GM21367 (cell line): ENCODE measurements at regions not wholly inside any gene's neighbourhood (a gene's known extent, or its start where the extent isn't known, plus 50 kb on each side); places are given as distances from the start of the nearest gene placed in this dataset.

Source experiments
- ATAC-seq: cut with Tn5 transposase; IDR thresholded peaks from one replicate; pipeline ENCODE4 v1.9.1; 2021; ENCODE audit not compliant: unreplicated experiment

DNA sequence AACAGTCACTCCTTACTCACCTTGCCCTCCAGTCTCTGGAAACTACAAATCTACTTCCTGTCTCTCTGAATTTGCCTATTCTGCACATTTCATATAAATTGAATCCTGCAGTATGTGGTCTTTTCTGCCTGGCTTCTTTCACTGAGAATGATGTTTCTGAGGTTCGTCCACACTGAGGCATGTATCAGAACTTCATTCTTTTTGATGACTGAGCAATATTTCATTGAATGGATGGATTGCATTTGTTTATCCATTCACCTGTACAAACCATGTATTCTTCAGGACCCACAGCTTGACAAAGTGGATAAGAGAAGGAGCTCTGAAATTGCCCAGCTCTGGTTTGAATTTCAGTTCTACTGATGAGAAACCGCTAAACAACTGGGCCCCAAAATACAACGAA lies 118.9 kb upstream of the ARRDC4 start:
- ATAC-seq: no peak

DNA sequence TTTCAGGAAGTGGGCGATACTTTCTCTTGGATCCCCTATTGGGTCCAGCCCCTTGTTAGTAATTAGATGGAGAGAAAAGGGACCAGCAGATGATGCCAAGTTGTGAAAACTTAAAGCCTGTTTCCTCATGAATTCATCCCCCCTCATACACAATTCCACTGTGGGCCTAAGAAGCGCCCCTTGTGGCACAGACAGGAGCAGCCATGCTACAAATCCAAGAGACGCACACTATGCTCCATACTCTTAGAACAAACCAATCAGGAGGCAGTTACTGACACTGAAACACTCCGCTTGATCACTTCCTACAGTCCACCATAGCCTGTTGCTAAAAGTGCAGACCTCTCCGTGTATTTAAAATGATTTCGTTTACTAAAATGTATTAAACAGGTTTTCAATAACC lies 111.3 kb upstream of the ARRDC4 start:
- no peak for ATAC-seq

DNA sequence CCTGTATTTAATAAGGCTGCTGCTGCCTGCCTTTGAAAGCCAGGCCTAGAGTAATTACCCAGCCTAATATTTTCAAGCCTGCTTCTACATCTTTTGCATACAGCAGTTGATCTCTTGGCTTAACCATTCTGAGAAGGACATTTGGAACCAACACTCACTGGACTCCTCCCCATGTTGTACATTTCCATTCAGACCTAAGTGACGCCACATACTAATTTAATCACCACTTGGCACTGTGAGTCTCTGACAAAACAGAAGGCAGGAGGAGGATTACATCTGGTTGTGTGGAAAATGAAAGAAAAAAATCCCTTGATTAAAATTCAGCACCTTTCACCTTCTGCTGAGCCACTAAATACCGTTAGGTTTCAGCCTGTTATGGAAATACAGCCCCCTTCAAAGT lies 102.2 kb upstream of the ARRDC4 start:
- ATAC-seq: no peak

DNA sequence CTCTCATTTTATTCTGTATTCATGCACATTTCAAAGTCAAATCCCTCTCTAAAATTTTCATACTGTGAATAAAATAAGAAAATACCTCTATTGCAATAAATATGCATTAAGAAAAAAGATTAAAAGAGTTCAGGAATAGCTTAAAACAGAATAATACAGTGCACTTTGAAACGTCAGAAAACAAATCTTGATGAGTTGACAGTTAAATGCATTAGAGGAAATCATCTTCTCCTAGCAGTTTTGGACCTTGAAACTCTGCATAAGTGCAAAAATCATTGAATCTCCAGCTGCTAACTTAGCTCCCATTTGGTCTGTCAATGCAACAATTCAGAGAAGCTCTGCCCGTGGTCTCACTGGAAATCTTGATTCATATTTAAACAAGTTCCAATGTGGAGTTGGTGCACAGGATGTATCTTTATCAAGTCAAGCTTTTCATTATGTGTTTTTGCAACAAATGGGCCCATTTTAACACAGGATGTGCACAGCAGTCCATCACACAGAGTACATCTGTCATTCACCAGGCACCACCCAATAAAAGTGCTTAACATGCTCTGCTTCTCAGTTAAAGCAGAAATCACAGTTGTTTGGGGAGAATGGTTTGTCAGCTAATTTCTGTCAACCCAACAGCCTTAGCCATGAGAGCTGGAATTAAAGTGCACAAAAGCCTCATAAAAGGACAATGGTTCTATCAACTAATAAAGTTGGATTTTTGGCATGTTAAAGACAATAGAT lies 98.8 kb upstream of the ARRDC4 start:
- no peak for ATAC-seq

DNA sequence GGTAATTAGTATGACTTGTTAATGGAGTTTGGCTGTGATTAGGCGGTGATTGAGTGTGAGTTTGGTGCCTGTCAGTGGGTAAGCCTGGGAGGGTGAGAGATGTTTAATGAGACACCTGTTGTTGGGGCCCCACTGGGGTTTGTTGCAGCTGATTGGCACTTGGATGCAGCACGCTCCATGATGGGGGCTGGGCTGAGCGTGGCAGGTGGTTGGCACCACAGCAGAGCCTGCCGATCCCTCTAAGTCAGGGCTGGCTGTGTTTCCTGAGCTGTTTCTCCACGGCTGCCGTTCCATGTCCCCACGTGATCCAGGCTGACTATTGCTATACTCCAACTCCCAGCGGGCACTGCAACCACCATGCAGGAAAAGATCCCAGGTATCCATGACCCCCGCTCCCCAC lies 93.5 kb upstream of the ARRDC4 start:
- ATAC-seq: no peak

DNA sequence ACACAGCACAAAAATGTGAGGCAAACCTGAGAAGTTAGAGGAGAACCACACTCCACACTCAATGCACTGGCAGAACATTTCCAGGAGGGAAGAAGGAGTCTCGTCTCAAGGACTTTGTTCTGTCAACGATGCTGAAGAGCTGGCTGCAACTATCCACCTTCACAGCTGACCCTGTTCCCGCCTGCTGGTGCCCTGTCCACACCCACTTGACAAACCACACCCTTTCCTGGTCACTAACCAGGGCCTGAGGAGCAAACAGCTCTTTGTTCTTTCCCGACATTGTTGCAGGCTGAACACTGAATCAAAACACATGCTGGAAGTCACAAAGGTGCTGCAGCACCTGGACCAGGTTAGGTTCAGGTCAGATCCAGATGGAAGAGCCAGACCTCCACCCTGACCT lies 92.6 kb upstream of the ARRDC4 start:
- ATAC-seq: no peak

DNA sequence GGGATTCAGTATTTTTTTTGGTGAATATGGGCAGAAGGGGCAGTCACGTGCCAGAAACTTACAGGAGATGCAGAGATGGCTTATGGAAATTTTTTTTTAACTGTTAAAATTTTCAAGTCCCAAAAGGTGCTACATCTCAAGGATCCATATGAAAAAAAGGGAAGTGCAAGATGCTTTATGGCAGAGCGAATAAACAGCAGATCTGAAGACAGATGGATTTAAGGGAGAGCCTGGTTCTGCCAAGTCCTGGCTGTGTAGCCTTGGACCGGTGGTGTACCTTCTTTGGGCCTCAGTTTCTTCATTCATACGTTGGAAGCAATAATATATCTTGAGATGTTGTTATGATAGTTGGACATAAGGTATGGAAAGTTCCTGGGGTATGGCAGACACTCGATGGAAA lies 91.5 kb upstream of the ARRDC4 start:
- ATAC-seq: no peak

DNA sequence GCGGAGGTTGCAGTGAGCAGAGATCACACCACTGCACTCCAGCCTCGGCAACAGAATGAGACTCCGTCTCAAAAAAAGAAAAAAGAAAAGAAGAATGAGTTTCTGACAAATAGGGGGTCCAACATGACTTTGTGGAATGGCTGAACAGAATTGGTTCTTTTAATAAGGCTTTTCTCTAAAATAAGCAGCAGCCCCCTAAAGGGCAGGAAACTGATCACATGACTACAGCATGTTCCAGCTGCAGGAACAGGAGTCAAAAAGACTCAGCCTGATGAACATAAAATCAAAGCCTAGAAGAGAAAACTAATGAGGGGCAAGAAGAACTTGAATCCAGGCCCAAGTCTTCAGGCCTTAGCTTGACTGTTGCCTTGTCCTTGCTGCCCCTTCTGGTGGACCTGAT lies 89.7 kb upstream of the ARRDC4 start:
- ATAC-seq: no peak

DNA sequence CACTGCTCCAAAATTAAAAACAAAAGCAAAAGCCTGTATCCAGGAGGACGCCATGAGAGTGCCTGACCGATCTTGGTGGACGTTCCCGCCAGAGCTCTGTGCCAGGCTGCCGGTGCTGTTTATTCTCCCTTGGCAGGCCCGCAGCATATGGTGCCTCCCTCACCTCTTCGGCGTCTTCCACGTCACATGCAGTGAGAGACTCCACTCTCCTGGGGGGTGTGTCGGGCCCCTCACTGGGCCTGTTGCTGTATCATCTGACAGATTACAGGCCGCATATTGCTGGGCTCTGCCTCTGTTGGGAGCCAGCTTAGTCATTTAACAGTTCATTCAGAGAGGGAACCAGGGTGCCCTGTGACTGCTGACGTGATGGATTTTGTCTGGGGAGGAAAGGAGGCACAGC lies 86.4 kb upstream of the ARRDC4 start:
- ATAC-seq: no peak

DNA sequence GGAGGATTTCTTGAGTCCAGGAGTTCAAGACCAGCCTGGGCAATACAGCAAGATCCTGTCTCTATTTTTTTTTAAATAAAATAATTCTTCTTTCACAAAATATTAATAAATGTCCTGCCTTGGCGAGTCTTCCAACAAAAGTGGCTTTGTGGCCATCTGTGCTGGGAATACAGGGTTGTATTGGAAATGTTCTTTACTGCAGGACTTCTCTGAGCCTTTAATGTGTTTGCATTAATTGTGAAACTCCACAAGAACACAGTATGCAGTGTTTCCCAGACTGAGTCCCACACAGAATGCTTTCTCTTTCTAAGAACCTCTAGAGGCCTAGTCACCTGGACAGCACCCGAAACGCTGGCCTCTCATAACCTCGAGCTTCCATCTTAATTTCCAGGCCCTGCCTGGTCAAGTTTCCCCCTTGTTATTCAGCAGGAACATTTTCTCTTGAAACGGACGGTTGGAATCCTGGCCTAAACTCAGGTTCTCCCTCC lies 85.4 kb upstream of the ARRDC4 start:
- ATAC-seq: no peak

DNA sequence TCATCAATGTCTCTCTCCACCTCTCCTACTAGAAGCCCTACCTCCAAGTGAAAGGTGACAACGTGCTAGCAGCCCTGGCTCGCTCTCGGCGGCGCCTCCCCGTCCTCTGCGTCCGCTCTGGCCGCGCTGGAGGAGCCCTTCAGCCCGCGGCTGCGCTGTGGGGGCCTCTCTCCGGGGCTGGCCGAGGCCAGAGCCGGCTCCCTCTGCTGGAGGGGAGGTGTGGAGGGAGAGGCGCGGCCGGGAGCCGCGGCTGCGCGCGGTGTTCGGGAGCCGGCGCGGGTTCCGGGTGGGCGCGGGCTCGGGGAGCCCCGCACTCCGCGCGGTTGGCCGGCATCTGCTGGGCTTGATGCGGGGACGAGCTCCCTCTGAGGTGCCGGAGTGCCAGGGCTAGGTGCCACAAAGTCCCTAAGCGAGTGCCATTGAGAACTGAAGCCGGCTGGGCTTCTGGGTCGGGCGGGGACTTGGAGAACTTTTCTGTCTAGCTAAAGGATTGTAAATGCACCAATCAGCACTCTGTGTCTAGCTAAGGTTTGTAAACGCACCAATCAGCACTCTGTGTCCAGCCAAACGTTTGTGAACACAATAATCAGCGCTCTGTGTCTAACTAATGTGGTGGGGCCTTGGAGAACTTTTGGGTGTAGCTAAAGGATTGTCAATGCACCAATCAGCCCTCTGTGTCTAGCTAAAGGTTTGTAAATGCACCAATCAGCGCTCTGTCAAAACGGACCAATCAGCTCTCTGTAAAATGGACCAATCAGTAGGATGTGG lies 84.8 kb upstream of the ARRDC4 start:
- no peak for ATAC-seq

DNA sequence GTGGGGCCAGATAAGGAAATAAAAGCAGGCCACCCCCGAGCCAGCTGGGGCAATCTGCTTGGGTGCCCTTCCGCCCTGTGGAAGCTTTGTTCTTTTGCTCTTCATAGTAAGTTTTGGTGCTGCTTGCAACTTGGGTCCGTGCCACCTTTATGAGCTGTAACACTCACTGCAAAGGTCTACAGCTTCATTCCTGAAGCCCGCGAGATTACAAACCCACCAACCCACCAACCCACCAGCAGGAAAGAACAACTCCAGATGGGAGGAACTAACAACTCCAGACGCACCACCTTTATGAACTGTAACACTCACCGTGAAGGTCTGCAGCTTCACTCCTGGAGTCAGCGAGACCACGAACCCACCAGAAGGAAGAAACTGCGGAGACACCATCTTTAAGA lies 84.2 kb upstream of the ARRDC4 start:
- ATAC-seq: no peak

DNA sequence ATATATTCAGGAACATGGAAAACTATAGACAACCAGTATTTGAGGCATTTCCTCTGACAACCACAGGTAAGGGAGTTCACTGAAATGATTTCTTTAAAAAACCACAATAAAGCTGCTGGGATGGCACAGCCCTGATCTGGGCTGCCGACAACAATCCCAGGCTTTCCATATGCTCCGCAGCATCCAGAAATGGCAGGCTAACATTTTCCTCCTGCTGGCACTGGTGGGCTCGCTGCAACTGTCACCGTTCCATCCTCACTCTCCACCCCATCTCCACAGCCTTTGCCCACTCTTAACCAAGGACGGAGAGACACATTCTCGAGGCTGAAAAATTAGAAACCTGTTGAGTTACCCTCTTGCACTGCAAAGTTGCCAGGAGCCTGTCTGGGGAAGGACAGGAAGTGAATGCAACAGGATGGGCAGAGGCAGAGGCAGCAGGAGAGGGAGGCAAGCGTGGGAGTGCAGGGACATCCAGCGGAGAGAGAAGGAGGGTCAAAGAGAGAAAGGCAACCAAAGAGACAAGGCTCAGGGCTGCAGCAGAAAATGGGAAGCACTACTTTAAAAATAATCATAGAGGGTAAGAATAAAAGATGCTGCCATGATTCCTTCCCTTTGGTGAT lies 79.0 kb upstream of the ARRDC4 start:
- ATAC-seq: no peak

DNA sequence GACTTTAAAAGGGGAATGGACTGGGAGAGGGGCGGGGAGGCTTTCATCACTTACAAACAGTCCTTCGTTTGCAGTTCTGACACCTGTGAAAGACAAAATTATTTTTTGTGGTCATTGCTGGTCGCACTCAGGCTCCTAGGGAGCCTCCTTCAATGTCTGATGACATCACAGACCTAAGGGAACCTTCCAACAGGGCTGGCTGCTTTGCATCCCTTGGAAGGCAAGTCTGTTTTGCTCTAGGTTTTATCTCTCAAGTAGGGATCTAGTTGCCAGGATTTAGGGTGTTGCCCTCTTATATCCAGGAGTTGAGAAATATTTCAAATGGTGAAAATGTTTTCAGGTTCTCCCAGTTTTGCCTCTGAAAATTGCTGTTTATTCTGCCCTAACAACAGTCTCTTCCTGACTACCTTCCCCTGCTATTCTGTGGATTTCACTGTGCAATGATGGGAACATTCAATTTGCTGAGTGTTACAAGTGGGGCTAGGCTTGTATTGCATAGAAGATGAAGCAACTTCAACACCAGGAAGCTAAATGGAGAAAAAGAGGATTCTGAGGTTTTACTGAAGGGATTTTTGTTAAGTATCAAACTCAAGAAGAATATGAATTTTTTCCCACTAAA lies 75.9 kb upstream of the ARRDC4 start:
- ATAC-seq: no peak

DNA sequence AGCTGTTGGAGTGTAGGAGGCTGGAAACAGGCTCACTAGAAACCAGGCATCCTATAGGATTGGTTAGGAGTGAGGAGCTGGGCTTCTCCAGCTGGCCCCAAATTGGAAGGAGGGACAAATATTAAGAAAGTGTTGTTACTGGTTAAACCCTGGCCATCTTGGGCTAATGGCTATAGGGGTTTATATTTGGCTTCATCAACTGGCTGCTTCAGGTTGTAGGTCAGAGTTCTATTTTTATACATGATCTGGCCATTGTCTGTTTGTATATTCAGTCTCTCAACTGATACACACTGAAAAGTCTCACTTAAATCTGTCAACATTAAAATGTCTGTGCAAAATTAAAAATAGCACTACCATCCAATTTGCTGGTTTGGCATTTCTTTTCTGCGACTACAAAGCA lies 70.2 kb upstream of the ARRDC4 start:
- ATAC-seq: no peak

DNA sequence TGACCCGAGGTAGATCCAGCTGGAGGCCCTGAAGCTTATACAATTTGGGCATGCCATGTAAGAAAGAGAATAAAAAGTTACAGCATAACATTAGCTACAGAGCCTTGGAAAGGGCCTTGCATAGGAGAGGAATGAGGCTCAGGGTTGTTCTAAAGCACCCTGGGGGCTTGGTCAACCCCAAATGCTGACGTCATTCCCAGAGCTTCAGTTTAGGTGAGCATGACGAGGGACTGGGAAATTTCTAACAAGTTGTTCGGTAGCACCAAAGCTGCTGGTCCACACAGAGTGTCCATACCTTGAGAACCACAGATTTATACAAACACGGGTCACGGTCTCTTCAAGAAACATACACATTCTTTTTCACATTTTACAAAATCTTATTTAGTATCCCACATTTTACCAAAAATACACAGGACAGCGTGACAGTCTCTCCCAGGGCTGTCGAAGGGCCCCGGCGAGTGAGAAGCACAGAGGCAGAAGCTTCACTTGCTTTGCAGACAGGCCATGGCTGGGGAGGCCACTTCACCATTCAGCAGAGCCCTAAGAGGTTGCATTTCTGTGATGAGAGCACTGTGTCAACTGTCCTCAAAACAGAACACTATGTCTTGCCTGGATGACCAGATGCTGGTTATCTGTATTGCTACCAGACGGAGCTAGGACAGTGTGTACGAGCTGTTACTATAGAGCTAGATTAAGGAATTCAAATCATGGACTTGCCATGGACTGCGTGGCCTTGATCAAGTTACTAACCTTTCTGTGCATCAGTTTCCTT lies 68.2 kb upstream of the ARRDC4 start:
- ATAC-seq: no peak

DNA sequence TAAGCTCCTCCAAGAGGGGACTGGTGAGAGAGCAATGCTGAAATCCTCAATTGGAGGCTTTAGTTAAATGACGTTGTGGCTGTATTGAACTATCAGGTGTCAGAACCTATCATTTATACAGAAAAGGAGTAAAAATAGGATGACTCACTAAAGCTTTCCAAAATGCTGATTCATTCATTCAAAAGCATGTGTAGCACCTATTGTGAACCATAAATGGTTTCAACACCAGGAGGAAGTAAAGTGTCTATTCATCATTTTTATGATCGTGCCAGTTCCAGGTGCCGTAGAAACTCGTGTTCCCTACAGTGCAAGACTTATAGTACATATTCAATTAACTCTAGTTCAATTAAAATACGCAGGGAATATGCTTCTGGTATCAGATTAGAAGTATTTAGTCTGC lies 66.5 kb upstream of the ARRDC4 start:
- no peak for ATAC-seq

DNA sequence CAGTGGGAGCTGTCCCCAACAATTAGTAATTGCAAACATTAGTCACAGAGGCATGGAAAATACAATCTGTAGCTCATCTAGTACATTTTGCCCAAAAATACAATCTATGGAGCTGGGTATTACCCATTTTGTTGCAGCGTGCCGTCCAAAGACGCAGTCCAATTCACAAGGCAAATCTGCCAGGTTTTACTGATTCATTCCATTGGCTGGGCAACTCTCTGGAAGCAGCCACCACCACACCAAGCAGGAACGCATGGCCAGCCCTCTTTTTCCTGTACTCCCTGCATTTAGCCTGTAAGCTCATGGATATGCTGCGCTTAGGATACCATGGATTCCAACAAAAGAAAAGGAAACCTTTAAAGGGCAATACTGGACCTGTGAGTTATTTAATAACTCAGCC lies 60.5 kb upstream of the ARRDC4 start:
- no peak for ATAC-seq

DNA sequence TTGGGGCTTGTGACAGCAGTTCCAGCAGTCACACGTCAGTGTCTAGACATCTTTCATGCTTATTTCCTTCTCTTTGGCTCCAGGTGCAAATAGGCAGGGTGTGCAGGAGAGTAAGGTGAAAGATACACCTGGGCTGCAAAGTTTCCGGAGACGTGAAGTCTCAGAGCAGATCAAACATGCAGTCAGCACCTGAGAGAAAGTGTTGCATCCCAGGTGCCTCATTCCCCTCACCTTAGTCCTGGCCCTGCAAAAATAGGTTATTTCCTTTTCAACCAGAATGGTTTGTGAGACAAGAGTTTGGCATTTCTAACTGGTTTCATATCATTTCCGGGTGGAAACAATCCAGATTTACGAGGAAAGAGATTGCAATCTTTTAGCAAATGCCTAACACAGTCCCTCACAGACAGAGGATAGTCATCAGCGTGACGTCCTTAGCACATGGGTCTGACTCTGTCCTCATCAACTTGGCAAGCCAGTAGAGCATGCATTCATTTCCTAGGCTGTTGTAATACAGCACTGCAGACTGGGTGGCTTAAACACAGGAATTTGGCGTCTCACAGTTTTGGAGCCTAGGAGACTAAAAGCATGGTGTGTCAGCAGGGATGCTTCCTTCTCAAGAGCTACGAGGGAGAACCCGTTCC lies 58.2 kb upstream of the ARRDC4 start:
- ATAC-seq: no peak

DNA sequence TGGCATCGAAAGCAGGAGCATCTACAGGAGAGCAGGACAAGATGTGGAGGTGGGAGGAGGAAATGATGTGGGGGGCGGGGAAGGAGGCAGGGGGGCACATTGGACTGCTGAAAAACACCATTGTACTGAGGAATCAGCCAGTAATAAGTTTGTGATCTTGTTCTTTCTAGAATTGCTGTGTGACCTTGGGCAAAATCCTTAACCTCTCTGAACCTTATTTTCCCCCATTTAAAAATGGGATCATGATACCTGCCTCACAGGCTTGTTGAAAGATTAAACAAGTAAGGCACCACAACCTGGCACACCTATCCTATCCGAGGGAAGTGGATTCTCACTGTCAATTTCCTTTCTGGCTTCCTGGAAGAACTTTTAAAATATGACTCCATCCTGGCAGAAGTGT lies 56.9 kb upstream of the ARRDC4 start:
- no peak for ATAC-seq
